ENCODE measurements at regions not wholly inside any gene's neighbourhood (a gene's known extent, or its start where the extent isn't known, plus 50 kb on each side); places are given as distances from the start of the nearest gene placed in this dataset.
"Not testable (repeated sequence)": the region's sequence is repeated elsewhere in the genome, so short reads cannot be mapped to it uniquely, and the experiment has no call there.

DNA sequence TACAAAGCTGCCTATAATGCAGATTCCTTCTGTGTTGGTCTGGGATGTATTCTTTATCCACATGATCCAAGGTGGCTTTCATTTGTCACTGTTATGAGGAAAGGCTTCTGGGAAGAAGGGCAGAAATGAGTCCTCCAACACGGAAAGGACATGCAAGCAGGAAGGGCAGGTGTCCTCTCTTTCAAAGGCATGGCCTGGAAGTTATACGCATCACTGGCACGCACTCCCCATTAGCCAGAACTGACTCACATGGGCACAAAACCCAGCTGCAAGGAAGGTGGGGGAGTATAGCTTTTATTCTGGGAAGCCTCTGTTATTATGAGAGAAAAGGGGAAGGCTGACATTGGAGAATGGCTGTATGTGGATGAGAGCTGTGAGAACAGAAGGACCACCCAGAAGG is 141.3 kb upstream of the ZNF618 start:
- no peak overlapping the region for H3K4me3 ChIP-seq (ENCODE audit: low read depth, low read length)
- POLR2A ChIA-PET: no interaction called here
- CTCF ChIA-PET: interaction anchor here (1.2 kb wide), 1 partner anchor 9 kb away, joined by 3 read pairs; no protein-coding TSS in a partner anchor
- no peak for DNase-seq (ENCODE audit: low read depth)
- no peaks in the 10 kb centered on the region for H3K36me3 ChIP-seq (ENCODE audit: control insufficient read depth, insufficient read depth, low read length)
- TF ChIP-seq, protein P1, sequence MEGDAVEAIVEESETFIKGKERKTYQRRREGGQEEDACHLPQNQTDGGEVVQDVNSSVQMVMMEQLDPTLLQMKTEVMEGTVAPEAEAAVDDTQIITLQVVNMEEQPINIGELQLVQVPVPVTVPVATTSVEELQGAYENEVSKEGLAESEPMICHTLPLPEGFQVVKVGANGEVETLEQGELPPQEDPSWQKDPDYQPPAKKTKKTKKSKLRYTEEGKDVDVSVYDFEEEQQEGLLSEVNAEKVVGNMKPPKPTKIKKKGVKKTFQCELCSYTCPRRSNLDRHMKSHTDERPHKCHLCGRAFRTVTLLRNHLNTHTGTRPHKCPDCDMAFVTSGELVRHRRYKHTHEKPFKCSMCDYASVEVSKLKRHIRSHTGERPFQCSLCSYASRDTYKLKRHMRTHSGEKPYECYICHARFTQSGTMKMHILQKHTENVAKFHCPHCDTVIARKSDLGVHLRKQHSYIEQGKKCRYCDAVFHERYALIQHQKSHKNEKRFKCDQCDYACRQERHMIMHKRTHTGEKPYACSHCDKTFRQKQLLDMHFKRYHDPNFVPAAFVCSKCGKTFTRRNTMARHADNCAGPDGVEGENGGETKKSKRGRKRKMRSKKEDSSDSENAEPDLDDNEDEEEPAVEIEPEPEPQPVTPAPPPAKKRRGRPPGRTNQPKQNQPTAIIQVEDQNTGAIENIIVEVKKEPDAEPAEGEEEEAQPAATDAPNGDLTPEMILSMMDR (IDR thresholded peaks at IDR 0.05; ENCODE audit: insufficient read depth, low read depth, low read length): no peak
- peaks cover 12% of the 10 kb centered on the region for H3K27me3 ChIP-seq (ENCODE audit: control insufficient read depth, insufficient read depth, low read length)

DNA sequence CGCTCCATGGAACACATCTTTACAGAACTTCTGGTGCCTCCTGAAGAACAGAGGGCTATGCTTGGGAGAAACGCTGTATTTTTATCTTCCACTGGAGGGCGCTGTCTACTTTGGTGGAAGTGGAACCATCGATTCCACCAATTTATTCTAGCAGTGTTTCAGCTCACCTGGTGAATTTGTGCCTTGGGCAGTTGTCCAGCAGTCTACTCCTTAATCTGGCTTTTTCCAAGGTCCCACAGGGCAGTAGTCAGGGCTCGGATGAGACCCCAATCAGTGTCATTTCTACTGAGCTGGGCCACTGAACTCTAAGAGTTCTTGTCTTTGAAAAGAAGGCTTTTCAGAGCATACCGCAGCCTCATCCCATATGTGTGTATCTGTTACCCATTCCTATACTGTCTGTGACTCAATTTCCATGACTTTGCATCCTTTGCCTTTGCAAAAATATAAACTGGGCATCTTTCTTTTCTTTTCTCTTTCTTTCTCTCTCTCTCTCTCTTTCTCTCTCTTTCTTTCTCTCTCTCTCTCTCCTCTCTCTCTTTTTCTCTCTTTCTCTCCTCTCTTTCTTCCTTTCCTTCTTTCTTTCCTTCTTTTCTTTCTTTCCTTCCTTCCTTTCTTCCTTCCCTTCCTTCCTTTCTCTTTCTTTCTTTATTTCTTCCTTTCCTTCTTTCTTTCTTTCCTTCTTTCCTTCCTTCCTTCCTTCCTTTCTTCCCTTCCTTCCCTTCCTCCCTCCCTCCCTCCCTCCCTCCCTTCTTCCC is 138.4 kb upstream of the ZNF618 start:
- no peak overlapping the region for H3K4me3 ChIP-seq (ENCODE audit: low read depth, low read length)
- peaks cover 12% of the 10 kb centered on the region for H3K27me3 ChIP-seq (ENCODE audit: control insufficient read depth, insufficient read depth, low read length)
- H3K36me3 ChIP-seq (ENCODE audit: control insufficient read depth, insufficient read depth, low read length): no peaks in the 10 kb centered on the region
- POLR2A ChIA-PET: no interaction called here
- CTCF ChIA-PET: interaction anchor here (0.6 to 2.3 kb wide), 15 partner anchors 10 to 375 kb away, joined by 3 to 9 read pairs (median 4); no protein-coding TSS in a partner anchor
- no peak for DNase-seq (ENCODE audit: low read depth)
- TF ChIP-seq, protein P1 (IDR thresholded peaks at IDR 0.05; ENCODE audit: insufficient read depth, low read depth, low read length): peak; percentile 75

DNA sequence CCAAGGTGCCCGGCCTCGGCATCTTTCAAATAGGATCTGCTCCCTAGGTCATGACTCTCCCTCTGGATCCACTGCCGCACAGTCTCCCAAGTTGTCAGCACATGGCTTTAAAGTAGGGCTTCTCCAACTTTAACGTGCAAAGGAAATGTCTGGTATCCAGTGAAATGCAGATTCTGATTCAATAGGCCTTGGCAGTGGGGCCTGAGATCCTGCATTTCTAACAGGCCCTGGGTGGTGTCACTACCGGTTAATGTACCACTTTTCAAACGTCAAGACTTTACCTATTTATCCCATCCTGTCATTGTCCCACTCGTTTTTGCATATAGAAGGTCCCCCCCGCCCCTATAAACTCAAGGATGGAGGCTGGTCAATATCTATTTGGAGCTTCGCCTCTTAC is 137.6 kb upstream of the ZNF618 start:
- H3K36me3 ChIP-seq (ENCODE audit: control insufficient read depth, insufficient read depth, low read length): no peaks in the 10 kb centered on the region
- DNase-seq (ENCODE audit: low read depth): no peak
- H3K4me3 ChIP-seq (ENCODE audit: low read depth, low read length): no peak overlapping the region
- TF ChIP-seq, protein P1 (IDR thresholded peaks at IDR 0.05; ENCODE audit: insufficient read depth, low read depth, low read length): no peak
- H3K27me3 ChIP-seq (ENCODE audit: control insufficient read depth, insufficient read depth, low read length): peaks cover 15% of the 10 kb centered on the region
- ChIA-PET CTCF (interaction anchor here (1.6 to 2.3 kb wide), 2 partner anchors 11 to 294 kb away, joined by 5 to 9 read pairs; no protein-coding TSS in a partner anchor), POLR2A (no interaction called here)

DNA sequence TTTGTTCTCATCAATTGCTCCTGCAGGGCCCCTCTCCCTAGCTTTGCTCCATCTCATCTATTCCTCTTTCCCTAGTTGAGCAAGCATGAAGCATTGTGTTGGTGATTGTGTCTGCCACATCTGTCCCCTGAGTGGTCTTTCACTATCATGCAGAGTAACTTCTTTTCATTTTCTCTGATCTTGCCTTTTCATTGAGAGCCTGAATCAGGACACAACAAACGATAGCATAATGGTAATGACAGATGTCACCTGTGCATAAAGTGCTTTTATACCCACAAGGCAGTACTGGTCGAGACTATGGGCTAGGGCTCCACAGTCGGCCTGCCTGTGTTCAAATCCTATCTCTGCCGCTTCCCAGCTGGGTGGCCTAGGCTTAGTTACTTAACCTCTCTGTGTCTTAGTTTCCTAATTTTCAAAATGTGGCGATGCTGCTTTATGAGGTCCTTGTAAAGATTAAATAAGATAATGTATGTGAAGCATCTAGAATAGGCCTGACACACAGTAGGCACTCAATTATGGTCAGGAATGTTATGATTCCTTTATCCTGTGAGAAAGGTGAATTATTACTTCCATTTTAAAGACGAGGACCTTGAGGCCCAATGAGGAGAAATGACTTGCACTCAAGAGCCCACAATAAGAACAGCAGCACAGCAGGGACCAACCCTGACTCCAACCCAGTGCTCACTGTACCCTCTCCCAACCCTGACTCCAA is 137.1 kb upstream of the ZNF618 start:
- no peak for DNase-seq (ENCODE audit: low read depth)
- ChIA-PET CTCF (interaction anchor here (1.6 to 2.3 kb wide), 2 partner anchors 11 to 294 kb away, joined by 5 to 9 read pairs; no protein-coding TSS in a partner anchor), POLR2A (no interaction called here)
- Histone ChIP-seq H3K4me3 (ENCODE audit: low read depth, low read length) (no peak overlapping the region), H3K27me3 (ENCODE audit: control insufficient read depth, insufficient read depth, low read length) (peaks cover 15% of the 10 kb centered on the region), H3K36me3 (ENCODE audit: control insufficient read depth, insufficient read depth, low read length) (no peaks in the 10 kb centered on the region)
- TF ChIP-seq, protein P1 (IDR thresholded peaks at IDR 0.05; ENCODE audit: insufficient read depth, low read depth, low read length): no peak

DNA sequence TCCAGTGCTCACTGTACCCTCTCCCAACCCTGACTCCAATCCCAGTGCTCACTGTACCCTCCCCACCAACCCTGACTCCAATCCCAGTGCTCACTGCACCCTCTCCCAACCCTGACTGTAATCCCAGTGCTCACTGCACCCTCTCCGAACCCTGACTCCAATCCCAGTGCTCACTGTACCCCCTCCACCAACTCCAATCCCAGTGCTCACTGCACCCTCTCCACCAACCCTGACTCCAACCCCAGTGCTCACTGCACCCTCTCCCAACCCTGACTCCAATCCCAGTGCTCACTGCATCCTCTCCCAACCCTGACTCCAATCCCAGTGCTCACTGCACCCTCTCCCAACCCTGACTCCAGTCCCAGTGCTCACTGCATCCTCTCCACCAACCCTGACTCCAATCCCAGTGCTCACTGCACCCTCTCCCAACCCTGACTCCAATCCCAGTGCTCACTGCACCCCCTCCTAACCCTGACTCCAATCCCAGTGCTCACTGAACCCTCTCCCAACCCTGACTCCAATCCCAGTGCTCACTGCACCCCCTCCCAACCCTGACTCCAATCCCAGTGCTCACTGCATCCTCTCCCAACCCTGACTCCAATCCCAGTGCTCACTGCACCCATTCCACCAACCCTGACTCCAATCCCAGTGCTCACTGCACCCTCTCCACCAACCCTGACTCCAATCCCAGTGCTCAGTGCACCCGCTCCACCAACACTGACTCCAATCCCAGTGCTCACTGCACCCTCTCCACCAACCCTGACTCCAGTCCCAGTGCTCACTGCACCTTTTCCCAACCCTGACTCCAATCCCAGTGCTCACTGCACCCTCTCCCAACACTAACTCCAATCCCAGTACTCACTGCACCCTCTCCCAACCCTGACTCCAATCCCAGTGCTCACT is 136.3 kb upstream of the ZNF618 start:
- DNase-seq (ENCODE audit: low read depth); H3K4me3 ChIP-seq (ENCODE audit: low read depth, low read length); POLR2A ChIA-PET; H3K36me3 ChIP-seq (ENCODE audit: control insufficient read depth, insufficient read depth, low read length); CTCF ChIA-PET: not testable (repeated sequence)
- H3K27me3 ChIP-seq (ENCODE audit: control insufficient read depth, insufficient read depth, low read length): peaks cover 14% of the 10 kb centered on the region

DNA sequence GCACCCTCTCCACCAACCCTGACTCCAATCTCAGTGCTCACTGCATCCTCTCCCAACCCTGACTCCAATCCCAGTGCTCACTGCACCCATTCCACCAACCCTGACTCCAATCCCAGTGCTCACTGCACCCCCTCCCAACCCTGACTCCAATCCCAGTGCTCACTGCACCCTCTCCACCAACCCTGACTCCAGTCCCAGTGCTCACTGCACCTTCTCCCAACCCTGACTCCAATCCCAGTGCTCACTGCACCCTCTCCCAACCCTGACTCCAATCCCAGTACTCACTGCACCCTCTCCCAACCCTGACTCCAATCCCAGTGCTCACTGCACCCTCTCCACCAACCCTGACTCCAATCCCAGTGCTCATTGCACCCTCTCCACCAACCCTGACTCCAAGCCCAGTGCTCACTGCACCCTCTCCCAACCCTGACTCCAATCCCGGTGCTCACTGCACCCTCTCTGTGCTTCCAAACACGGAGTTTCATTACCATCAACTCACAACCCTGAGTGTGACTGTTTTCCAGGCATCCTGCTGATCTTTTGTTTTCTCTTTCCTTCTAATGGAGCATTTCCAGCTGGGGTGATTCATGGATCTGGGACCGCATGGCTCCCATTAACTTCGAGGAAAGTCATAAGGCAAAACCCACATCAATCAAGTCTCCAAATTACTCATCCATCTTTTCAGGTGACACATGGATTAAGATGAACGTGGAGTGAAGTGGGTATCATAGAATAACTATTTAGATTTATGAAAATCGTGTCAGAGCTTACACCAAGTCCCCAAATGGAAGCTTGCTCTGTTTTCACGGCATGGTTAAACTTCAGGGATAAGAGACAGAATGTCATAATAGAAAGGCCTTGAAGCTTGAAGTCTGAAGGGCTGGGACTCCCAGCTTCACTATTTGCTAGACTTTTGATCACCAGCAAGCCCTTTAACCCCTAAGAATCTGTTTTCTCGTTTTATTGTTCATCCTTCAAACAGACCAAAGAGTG is 135.3 kb upstream of the ZNF618 start:
- H3K27me3 ChIP-seq (ENCODE audit: control insufficient read depth, insufficient read depth, low read length): peaks cover 11% of the 10 kb centered on the region
- H3K4me3 ChIP-seq (ENCODE audit: low read depth, low read length); H3K36me3 ChIP-seq (ENCODE audit: control insufficient read depth, insufficient read depth, low read length); POLR2A ChIA-PET; CTCF ChIA-PET: not testable (repeated sequence)
- DNase-seq (ENCODE audit: low read depth): peak; percentile 28

Data from BJ (cell line).